ENCODE measurements at regions not wholly inside any gene's neighbourhood (a gene's known extent, or its start where the extent isn't known, plus 50 kb on each side); places are given as distances from the start of the nearest gene placed in this dataset.

DNA sequence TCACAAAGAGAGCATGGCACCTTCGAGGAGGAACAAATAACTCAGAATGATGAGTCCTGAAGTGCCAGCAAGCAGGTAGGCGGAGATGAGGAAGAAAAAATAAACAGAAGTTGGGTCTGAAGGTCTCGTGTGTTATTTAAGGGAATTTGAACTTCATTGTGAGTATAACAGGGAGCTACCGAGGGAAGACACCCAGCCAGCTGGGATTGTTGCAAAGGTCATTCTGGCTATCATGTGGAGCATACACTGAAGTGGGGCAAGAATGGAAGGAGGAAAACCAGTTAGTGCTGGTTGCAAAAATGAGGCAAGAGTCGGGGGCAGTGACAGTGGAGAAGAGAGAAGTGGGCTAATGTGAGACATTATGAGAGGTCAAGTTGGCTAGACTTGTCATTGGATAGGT, 53.6 kb upstream of the RAP1A start:
- H3K9me3 Mint-ChIP-seq (ENCODE audit: low read depth), result no peaks in the 10 kb centered on the region
- TF ChIP-seq, protein P1, sequence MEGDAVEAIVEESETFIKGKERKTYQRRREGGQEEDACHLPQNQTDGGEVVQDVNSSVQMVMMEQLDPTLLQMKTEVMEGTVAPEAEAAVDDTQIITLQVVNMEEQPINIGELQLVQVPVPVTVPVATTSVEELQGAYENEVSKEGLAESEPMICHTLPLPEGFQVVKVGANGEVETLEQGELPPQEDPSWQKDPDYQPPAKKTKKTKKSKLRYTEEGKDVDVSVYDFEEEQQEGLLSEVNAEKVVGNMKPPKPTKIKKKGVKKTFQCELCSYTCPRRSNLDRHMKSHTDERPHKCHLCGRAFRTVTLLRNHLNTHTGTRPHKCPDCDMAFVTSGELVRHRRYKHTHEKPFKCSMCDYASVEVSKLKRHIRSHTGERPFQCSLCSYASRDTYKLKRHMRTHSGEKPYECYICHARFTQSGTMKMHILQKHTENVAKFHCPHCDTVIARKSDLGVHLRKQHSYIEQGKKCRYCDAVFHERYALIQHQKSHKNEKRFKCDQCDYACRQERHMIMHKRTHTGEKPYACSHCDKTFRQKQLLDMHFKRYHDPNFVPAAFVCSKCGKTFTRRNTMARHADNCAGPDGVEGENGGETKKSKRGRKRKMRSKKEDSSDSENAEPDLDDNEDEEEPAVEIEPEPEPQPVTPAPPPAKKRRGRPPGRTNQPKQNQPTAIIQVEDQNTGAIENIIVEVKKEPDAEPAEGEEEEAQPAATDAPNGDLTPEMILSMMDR (IDR thresholded peaks at IDR 0.05), result no peak
- no peak overlapping the region for H3K4me3 Mint-ChIP-seq (ENCODE audit: unreplicated experiment)
- no peak for DNase-seq (ENCODE audit: low spot score)
- H3K4me1 Mint-ChIP-seq (ENCODE audit: low read depth), result peaks cover 11% of the 10 kb centered on the region
- H3K27ac Mint-ChIP-seq (ENCODE audit: unreplicated experiment), result no peak overlapping the region
- H3K27me3 Mint-ChIP-seq (ENCODE audit: low read depth), result no peaks in the 10 kb centered on the region
- no peaks in the 10 kb centered on the region for H3K36me3 Mint-ChIP-seq (ENCODE audit: low read depth)

DNA sequence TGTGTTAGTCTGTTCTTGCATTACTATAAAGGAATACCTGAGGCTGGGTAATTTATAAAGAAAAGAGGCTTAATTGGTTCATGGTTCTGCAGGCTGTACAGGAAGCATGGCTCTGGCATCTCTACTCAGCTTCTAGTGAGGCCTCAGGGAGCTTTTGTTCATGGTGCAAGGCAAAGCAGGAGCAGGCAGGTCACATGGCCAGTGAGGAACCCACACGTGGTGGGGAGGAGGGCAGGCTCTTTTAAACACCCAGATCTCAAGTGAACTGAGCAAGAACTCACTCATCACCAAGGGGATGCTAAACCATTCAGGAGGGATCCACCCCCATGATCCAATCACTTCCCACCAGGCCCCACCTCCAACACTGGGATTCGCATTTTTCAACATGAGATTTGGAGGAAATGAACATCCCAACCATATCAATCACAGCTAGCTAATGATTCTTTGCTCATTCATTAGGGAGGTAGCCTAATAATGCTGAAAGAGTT, 51.4 kb upstream of the RAP1A start:
- no peak overlapping the region for H3K4me3 Mint-ChIP-seq (ENCODE audit: unreplicated experiment)
- peaks cover 11% of the 10 kb centered on the region for H3K4me1 Mint-ChIP-seq (ENCODE audit: low read depth)
- H3K36me3 Mint-ChIP-seq (ENCODE audit: low read depth), result no peaks in the 10 kb centered on the region
- H3K9me3 Mint-ChIP-seq (ENCODE audit: low read depth), result no peaks in the 10 kb centered on the region
- DNase-seq (ENCODE audit: low spot score), result no peak
- TF ChIP-seq, protein P1 (IDR thresholded peaks at IDR 0.05), result no peak
- H3K27ac Mint-ChIP-seq (ENCODE audit: unreplicated experiment), result no peak overlapping the region
- H3K27me3 Mint-ChIP-seq (ENCODE audit: low read depth), result no peaks in the 10 kb centered on the region
